ENCODE measurements at regions not wholly inside any gene's neighbourhood (a gene's known extent, or its start where the extent isn't known, plus 50 kb on each side); places are given as distances from the start of the nearest gene placed in this dataset.

DNA sequence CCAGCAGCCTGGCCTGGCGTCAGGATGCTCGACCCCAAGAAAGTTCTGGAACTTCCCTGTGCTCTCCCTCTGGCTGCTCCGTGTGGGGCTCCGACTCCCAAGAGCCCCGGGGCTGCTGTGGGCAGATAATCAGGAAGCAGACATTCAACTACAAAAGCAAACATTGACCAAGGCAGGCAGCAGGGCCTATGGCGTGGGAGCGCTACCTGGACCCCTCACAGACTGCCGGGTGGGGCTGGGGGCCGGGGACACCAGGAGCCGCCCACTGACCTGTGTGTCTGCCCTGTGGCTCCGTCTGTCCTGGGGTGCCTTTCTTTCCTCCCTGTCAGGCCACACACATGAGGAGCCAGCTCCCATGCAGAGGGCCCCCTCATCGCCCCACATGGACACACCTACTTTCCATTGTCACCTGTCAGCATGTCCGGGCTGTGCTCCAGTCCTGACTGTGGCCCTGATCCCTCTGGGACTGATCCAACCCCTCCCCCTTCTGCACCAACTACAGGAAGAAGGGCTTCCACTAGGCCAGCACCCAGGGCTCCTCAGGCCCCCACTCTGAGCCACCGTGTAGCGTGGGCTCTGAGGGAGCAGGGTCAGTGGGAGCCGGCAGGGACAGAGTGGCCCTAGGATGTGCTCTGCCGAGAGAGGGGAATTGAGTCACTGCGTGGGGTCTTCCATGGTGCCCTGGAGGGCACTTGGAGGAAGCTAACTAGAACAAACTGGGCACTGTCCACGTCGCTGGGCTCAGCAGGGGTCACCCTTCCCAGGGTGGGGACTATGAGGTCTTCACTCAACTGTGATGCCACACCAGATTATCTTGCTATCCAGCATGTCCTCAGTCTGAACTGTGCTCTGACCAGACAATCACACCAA, 215.4 kb upstream of the C14orf180 start:
- TF ChIP-seq, protein P1, sequence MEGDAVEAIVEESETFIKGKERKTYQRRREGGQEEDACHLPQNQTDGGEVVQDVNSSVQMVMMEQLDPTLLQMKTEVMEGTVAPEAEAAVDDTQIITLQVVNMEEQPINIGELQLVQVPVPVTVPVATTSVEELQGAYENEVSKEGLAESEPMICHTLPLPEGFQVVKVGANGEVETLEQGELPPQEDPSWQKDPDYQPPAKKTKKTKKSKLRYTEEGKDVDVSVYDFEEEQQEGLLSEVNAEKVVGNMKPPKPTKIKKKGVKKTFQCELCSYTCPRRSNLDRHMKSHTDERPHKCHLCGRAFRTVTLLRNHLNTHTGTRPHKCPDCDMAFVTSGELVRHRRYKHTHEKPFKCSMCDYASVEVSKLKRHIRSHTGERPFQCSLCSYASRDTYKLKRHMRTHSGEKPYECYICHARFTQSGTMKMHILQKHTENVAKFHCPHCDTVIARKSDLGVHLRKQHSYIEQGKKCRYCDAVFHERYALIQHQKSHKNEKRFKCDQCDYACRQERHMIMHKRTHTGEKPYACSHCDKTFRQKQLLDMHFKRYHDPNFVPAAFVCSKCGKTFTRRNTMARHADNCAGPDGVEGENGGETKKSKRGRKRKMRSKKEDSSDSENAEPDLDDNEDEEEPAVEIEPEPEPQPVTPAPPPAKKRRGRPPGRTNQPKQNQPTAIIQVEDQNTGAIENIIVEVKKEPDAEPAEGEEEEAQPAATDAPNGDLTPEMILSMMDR (IDR thresholded peaks at IDR 0.05; ENCODE audit: control extremely low read depth, extremely low read depth, low read depth, missing control alignments), result no peak
- no peak for DNase-seq (ENCODE audit: extremely low spot score)
- ChIA-PET POLR2A (no interaction called here), CTCF (no interaction called here)

DNA sequence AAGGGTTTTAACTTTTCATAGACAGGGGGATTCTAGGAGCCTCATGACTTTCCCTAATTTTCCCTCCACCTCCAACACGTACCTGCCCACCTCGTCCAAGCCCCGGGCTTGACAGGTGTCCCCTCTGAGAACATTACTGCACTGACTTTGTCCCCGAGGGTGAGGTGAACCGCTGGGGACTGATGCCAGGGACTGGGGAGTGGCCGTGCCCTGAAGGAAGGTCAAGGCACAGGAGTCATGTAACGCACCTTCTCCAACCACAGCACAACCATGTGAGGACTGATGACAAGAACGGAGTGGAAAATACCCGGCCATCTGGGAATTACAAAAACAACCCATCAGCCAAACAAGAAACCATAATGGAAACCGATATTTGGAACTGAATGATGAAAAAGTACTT, 214.7 kb upstream of the C14orf180 start:
- TF ChIP-seq, protein P1 (IDR thresholded peaks at IDR 0.05; ENCODE audit: control extremely low read depth, extremely low read depth, low read depth, missing control alignments), result no peak
- POLR2A ChIA-PET, result no interaction called here
- CTCF ChIA-PET, result no interaction called here
- DNase-seq (ENCODE audit: extremely low spot score), result no peak

DNA sequence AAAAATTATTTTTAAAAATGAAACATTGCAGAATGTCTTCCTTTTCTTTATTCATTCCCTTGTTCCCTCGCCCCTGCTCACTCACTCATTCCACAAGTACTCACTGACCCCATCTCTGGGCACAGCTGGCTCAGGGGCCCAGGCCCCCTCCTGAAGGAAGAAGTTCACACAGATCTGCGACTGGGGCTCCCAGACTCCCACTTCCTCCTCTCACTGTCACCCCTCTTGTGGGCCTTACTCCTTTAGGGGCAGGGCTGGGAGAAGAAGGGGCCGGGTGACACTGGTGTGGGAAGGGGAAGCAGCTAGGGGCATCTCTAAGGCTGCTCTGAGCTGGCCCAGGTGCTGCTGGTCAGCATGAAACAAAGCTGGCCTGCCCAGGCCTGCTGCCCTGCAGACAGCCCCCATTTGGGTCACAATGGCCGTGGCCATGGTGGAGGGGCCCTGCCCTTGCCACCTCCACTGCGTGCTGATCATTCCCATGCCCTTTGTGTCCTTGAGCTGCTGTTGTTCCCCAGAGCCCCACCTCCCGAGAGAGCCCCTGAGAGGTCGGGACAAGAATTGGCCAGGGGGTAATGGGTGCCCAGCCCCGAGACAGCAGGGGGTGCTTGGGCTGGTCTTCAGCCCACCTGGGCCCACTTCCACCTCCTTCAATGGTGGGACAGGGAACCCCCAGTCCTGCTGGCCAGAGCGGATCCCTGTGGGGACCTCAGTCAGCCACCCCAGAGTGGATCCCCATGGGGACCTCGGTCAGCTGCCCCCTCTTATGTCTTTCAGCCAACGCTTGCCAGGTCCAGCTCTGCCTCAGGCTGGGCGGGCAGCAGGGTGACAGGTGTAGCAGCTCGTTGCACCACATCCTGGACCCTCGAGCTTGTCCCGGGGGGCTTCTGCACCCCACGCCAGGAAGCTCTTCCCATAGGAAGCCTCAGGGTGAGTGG, 212.4 kb upstream of the C14orf180 start:
- POLR2A ChIA-PET, result no interaction called here
- CTCF ChIA-PET, result interaction anchor here (1.1 to 1.3 kb wide), 2 partner anchors 8 to 11 kb away, joined by 3 read pairs; no protein-coding TSS in a partner anchor
- DNase-seq (ENCODE audit: extremely low spot score), result no peak
- TF ChIP-seq, protein P1 (IDR thresholded peaks at IDR 0.05; ENCODE audit: control extremely low read depth, extremely low read depth, low read depth, missing control alignments), result no peak

DNA sequence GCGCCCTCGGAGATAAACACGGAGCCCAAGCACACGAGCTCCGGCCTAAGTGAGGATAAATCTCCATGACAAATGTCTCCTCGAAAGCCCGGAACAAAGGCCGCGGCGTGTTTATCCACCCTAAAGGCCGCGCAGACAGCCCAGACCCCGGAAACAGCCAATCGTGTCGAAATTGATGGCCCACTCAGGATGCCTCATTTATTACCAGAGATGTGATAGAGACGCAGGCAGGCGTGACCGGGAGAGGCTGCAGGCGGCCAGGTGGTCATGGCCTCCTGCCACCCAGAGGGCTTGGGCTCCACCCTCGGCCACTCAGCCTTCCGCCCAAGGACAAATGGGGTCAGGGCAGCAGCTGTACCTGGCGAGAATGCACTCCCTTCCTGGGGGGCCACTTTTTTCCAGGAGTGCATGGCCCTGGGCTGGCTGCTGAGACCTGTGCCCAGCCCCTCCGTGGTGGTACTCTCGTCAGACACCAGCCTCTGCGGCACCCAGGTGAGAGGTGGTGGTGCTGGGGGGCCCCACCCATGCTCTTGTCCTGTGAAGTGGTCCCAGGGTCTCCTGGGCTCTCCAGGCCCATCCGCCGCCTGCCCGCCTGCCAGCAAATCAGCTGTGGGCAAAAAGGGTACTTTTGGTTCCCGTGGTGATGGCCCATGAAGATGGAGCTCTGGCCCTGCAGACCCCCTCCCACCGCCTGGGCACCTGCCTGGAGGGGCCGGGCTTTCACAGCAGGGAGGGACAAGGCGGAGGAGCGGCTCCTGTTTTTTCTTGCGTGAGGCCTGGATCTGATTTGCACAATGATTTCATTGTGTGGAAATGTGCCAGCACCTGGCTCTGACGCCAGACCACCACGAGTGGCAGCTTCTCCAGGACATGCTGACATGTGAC, 211.5 kb upstream of the C14orf180 start:
- no peak for DNase-seq (ENCODE audit: extremely low spot score)
- CTCF ChIA-PET, result interaction anchor here (1.1 kb wide), 1 partner anchor 9 kb away, joined by 3 read pairs; no protein-coding TSS in a partner anchor
- TF ChIP-seq, protein P1 (IDR thresholded peaks at IDR 0.05; ENCODE audit: control extremely low read depth, extremely low read depth, low read depth, missing control alignments), result no peak
- POLR2A ChIA-PET, result no interaction called here

DNA sequence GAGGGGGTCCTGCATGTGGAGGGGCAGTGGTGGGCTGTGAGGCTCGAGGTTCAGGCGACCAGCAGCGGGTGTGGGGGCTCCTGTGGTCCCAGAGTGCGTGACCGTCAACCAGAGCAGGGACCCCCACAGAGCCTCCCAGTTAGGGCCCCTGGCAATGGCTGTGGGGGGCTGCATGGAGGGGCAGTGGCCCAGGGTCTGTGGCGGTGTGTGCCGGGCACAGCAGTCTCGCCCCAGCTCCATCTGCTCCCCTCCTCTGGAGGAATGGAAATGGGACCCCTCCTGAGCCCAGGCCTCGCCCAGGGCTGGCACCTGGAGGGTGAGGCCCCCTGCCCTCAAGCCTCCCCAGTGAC, 210.8 kb upstream of the C14orf180 start:
- no peak for DNase-seq (ENCODE audit: extremely low spot score)
- ChIA-PET CTCF (no interaction called here), POLR2A (no interaction called here)
- TF ChIP-seq, protein P1 (IDR thresholded peaks at IDR 0.05; ENCODE audit: control extremely low read depth, extremely low read depth, low read depth, missing control alignments), result no peak

DNA sequence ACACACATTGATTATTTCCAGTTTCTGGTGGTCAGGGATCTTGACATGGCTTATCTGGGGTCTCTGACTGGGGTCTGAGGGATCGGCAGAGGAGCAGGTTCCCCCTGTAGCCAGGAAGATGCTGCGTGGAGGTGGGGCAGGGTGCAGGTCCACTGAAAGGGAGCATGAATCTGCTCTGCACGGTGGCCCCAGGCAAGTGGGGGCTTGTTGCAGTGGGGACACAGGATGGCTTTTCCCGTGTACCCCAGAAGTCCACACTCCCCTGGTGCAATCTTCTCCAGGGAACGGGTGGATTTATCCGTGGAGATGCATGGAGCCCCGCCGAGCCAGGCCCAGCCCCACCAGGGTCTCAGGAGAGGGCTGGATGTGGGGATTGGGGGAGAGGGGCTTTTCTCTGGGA, 210.4 kb upstream of the C14orf180 start:
- CTCF ChIA-PET, result no interaction called here
- DNase-seq (ENCODE audit: extremely low spot score), result no peak
- TF ChIP-seq, protein P1 (IDR thresholded peaks at IDR 0.05; ENCODE audit: control extremely low read depth, extremely low read depth, low read depth, missing control alignments), result no peak
- POLR2A ChIA-PET, result no interaction called here
